ENCODE measurements at regions not wholly inside any gene's neighbourhood (a gene's known extent, or its start where the extent isn't known, plus 50 kb on each side); places are given as distances from the start of the nearest gene placed in this dataset.
"Not testable (repeated sequence)": the region's sequence is repeated elsewhere in the genome, so short reads cannot be mapped to it uniquely, and the experiment has no call there.

GRCh38 chr11:67758009-67758408 lies 83.6 kb upstream of the ALDH3B2 start:
- H3K36me3 ChIP-seq (ENCODE audit: control insufficient read depth in 1 of 2, insufficient read depth in 2 of 2, low read length in 2 of 2); H3K9ac ChIP-seq (ENCODE audit: low read length); H3K9me2 ChIP-seq (ENCODE audit: insufficient read depth); H3K27me3 ChIP-seq (ENCODE audit: insufficient read depth, low read length); intact Hi-C loops (cut with micrococcal nuclease); ATAC-seq; RAD21 ChIA-PET (ENCODE audit: low non-redundant PET in 1 of 2, low total read pairs in 2 of 2, uncharacterized antibody in 2 of 2, unreplicated experiment in 2 of 2); H3K27ac ChIP-seq (ENCODE audit: low read depth, low read length); H3K9me3 ChIP-seq (ENCODE audit: control insufficient read depth in 1 of 2, insufficient read depth in 1 of 2, low read depth in 1 of 2, low read length in 2 of 2); DNase-seq (ENCODE audit: low read depth, low spot score); BruUV-seq (replicated peaks); POLR2A ChIA-PET; H2AFZ ChIP-seq (ENCODE audit: low read depth, low read length, poor library complexity, severe bottlenecking); H3K79me2 ChIP-seq (ENCODE audit: insufficient read depth, low read length); H3K4me1 ChIP-seq (ENCODE audit: control insufficient read depth in 1 of 2, insufficient read depth in 2 of 2, low read length in 2 of 2); H3K4me2 ChIP-seq (ENCODE audit: low read length); H3K4me3 ChIP-seq (replicated peaks in 1 of 2; ENCODE audit: low read depth in 1 of 2, low read length in 2 of 2); H4K20me1 ChIP-seq (ENCODE audit: insufficient read depth); CTCF ChIA-PET: not testable (repeated sequence)

DNA sequence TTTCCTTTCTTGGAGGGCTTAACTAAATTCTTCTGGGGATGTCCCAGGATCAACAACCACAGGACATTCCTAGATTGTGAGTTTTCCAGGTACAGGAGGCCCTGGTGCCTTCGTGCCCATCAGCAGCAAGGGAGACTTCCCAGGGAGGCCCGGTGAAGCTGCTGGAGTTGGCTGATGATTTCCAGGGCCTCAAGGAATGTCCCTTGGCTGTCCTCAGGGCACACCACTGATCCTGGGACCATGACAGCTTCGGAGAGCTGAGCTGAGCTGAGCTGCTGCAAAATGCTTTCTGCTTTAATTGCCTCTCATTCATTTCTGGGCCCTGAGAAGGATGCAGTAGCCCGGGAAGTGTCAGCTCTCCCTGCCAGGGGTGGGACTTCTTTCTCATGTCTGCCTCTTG lies 79.4 kb upstream of the ALDH3B2 start:
- H3K4me3 ChIP-seq (replicated peaks in 1 of 2; ENCODE audit: low read depth in 1 of 2, low read length in 2 of 2); DNase-seq (ENCODE audit: low read depth, low spot score); H4K20me1 ChIP-seq (ENCODE audit: insufficient read depth); H3K9me3 ChIP-seq (ENCODE audit: control insufficient read depth in 1 of 2, insufficient read depth in 1 of 2, low read depth in 1 of 2, low read length in 2 of 2); RAD21 ChIA-PET (ENCODE audit: low non-redundant PET in 1 of 2, low total read pairs in 2 of 2, uncharacterized antibody in 2 of 2, unreplicated experiment in 2 of 2); H2AFZ ChIP-seq (ENCODE audit: low read depth, low read length, poor library complexity, severe bottlenecking); H3K9ac ChIP-seq (ENCODE audit: low read length); ATAC-seq; intact Hi-C loops (cut with micrococcal nuclease); H3K27ac ChIP-seq (ENCODE audit: low read depth, low read length); H3K9me2 ChIP-seq (ENCODE audit: insufficient read depth); H3K36me3 ChIP-seq (ENCODE audit: control insufficient read depth in 1 of 2, insufficient read depth in 2 of 2, low read length in 2 of 2); POLR2A ChIA-PET; BruUV-seq (replicated peaks); H3K4me2 ChIP-seq (ENCODE audit: low read length); CTCF ChIA-PET; H3K4me1 ChIP-seq (ENCODE audit: control insufficient read depth in 1 of 2, insufficient read depth in 2 of 2, low read length in 2 of 2); H3K27me3 ChIP-seq (ENCODE audit: insufficient read depth, low read length); H3K79me2 ChIP-seq (ENCODE audit: insufficient read depth, low read length): not testable (repeated sequence)

DNA sequence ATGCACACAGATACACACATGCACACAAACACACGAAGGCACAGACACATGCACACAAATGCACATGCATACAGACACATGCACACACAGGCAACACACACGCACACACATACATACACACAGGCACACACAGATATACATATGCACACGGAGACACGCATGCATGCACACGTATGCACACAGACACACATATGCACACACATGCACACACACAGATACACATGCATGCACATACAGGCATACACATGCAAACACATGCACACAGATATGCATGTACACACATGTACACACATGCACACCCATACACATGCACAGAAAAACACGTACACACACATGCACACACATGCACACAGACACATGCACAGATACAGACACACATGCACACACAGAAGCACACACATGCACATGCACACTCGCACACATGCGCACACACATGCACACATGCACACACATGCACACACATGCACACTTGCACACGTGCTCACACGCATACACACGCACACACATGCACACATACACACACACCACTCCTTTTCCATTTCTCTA lies 70.8 kb upstream of the ALDH3B2 start:
- H3K27me3 ChIP-seq (ENCODE audit: insufficient read depth, low read length): no peaks in the 10 kb centered on the region
- ChIA-PET RAD21 (ENCODE audit: low non-redundant PET in 1 of 2, low total read pairs in 2 of 2, uncharacterized antibody in 2 of 2, unreplicated experiment in 2 of 2) (no interaction called here), CTCF (no interaction called here), POLR2A (no interaction called here)
- no peak overlapping the region for H3K4me2 ChIP-seq (ENCODE audit: low read length)
- intact Hi-C loops (cut with micrococcal nuclease): no loop called here
- no TSS peak for BruUV-seq (replicated peaks)
- no peaks in the 10 kb centered on the region for H3K4me1 ChIP-seq (ENCODE audit: control insufficient read depth in 1 of 2, insufficient read depth in 2 of 2, low read length in 2 of 2)
- H4K20me1 ChIP-seq (ENCODE audit: insufficient read depth): no peaks in the 10 kb centered on the region
- no peaks in the 10 kb centered on the region for H3K9me3 ChIP-seq (ENCODE audit: control insufficient read depth in 1 of 2, insufficient read depth in 1 of 2, low read depth in 1 of 2, low read length in 2 of 2)
- TF ChIP-seq ELF1 (IDR thresholded peaks at IDR 0.05; ENCODE audit: borderline replicate concordance, low read depth) (no peak), EZH2phosphoT487 (IDR thresholded peaks at IDR 0.05; ENCODE audit: borderline replicate concordance) (no peak), CBX3 (IDR thresholded peaks at IDR 0.05; ENCODE audit: low read depth) (no peak), EGR1 (IDR thresholded peaks at IDR 0.05; ENCODE audit: low read depth) (no peak), RAD21 (IDR thresholded peaks at IDR 0.05; ENCODE audit: low read depth) (no peak), CTCF (IDR thresholded peaks at IDR 0.05 in 2 of 3, conservative IDR thresholded peaks at IDR 0.05 in 1 of 3; ENCODE audit: borderline replicate concordance in 1 of 3, insufficient read depth in 1 of 3, low read depth in 2 of 3, low read length in 2 of 3) (no peak), ZFX (IDR thresholded peaks at IDR 0.05) (no peak), EZH2 (IDR thresholded peaks at IDR 0.05) (no peak), ATF3 (IDR thresholded peaks at IDR 0.05) (no peak), JUND (IDR thresholded peaks at IDR 0.05) (no peak), SIN3A (IDR thresholded peaks at IDR 0.05; ENCODE audit: low read depth) (no peak)
- H3K36me3 ChIP-seq (ENCODE audit: control insufficient read depth in 1 of 2, insufficient read depth in 2 of 2, low read length in 2 of 2): no peaks in the 10 kb centered on the region
- H2AFZ ChIP-seq (ENCODE audit: low read depth, low read length, poor library complexity, severe bottlenecking): no peak overlapping the region
- no peak overlapping the region for H3K4me3 ChIP-seq (replicated peaks in 1 of 2; ENCODE audit: low read depth in 1 of 2, low read length in 2 of 2)
- no peak overlapping the region for H3K9ac ChIP-seq (ENCODE audit: low read length)
- ATAC-seq (no peak), DNase-seq (ENCODE audit: low read depth, low spot score) (no peak)
- H3K79me2 ChIP-seq (ENCODE audit: insufficient read depth, low read length): no peaks in the 10 kb centered on the region
- H3K27ac ChIP-seq (ENCODE audit: low read depth, low read length): no peak overlapping the region
- no peaks in the 10 kb centered on the region for H3K9me2 ChIP-seq (ENCODE audit: insufficient read depth)

Data from HCT116 (cell line).